NCI-H1436 treated with DMSO at 0.1 percent for 48 hours (cell line): ENCODE measurements at regions not wholly inside any gene's neighbourhood (a gene's known extent, or its start where the extent isn't known, plus 50 kb on each side); places are given as distances from the start of the nearest gene placed in this dataset.

ENCODE experiments used
- DNase-seq: peaks from one replicate; lab custom pipeline; 2025; lab: John Stamatoyannopoulos, UW

- DNase-seq = peak; percentile 5
Measured at GRCh38 chr5:166370928-166371690, 1920.3 kb upstream of the WWC1 start.

- DNase-seq = no peak
Measured at GRCh38 chr5:166373817-166374216, 1917.6 kb upstream of the WWC1 start.

GRCh38 chr5:166377756-166378155 is 1913.7 kb upstream of the WWC1 start:
- no peak for DNase-seq

GRCh38 chr5:166379517-166379916 is 1911.9 kb upstream of the WWC1 start:
- DNase-seq = no peak

GRCh38 chr5:166382031-166382430 is 1909.4 kb upstream of the WWC1 start:
- DNase-seq = no peak

- DNase-seq = no peak
Measured at GRCh38 chr5:166398131-166398530, 1893.3 kb upstream of the WWC1 start.

GRCh38 chr5:166399781-166400180 is 1891.7 kb upstream of the WWC1 start:
- DNase-seq = no peak

- no peak for DNase-seq
Measured at GRCh38 chr5:166401391-166401790, 1890.1 kb upstream of the WWC1 start.

GRCh38 chr5:166412191-166412590 is 1879.3 kb upstream of the WWC1 start:
- no peak for DNase-seq

- DNase-seq = no peak
Measured at GRCh38 chr5:166427211-166427610, 1864.2 kb upstream of the WWC1 start.

- no peak for DNase-seq
Measured at GRCh38 chr5:166428264-166428803, 1863.1 kb upstream of the WWC1 start.

- DNase-seq = no peak
Measured at GRCh38 chr5:166430491-166431319, 1860.7 kb upstream of the WWC1 start.

GRCh38 chr5:166431456-166431855 is 1860.0 kb upstream of the WWC1 start:
- no peak for DNase-seq

- no peak for DNase-seq
Measured at GRCh38 chr5:166433679-166434078, 1857.8 kb upstream of the WWC1 start.

- DNase-seq = no peak
Measured at GRCh38 chr5:166436872-166437271, 1854.6 kb upstream of the WWC1 start.

GRCh38 chr5:166486348-166486747 is 1805.1 kb upstream of the WWC1 start:
- DNase-seq = no peak

GRCh38 chr5:166488560-166488959 is 1802.9 kb upstream of the WWC1 start:
- DNase-seq = no peak

- no peak for DNase-seq
Measured at GRCh38 chr5:166493040-166493439, 1798.4 kb upstream of the WWC1 start.

GRCh38 chr5:166493612-166494011 is 1797.8 kb upstream of the WWC1 start:
- no peak for DNase-seq

- DNase-seq = no peak
Measured at GRCh38 chr5:166497496-166498104, 1793.8 kb upstream of the WWC1 start.

- DNase-seq = no peak
Measured at GRCh38 chr5:166499447-166500240, 1791.8 kb upstream of the WWC1 start.

- DNase-seq = no peak
Measured at GRCh38 chr5:166503506-166503905, 1787.9 kb upstream of the WWC1 start.
